Panc1 (cell line): ENCODE measurements at regions not wholly inside any gene's neighbourhood (a gene's known extent, or its start where the extent isn't known, plus 50 kb on each side); places are given as distances from the start of the nearest gene placed in this dataset.

Source experiments
- TF ChIP-seq, protein P1 (sequence below), 2 experiments: IDR thresholded peaks; 2 replicates each; pipeline ENCODE4 v1.6.1; 2011 to 2012; ENCODE audit warnings: low read depth in 2 of 2, control low read depth in 1 of 2, low read length in 1 of 2, mild to moderate bottlenecking in 1 of 2, moderate library complexity in 1 of 2; ENCODE audit not compliant: insufficient read depth in 1 of 2
- TF ChIP-seq, protein P2 (sequence below): fragments of 450-650 bp; IDR thresholded peaks from 2 replicates; pipeline ENCODE4 v1.5.1; 2017; ENCODE audit warnings: mild to moderate bottlenecking

DNA sequence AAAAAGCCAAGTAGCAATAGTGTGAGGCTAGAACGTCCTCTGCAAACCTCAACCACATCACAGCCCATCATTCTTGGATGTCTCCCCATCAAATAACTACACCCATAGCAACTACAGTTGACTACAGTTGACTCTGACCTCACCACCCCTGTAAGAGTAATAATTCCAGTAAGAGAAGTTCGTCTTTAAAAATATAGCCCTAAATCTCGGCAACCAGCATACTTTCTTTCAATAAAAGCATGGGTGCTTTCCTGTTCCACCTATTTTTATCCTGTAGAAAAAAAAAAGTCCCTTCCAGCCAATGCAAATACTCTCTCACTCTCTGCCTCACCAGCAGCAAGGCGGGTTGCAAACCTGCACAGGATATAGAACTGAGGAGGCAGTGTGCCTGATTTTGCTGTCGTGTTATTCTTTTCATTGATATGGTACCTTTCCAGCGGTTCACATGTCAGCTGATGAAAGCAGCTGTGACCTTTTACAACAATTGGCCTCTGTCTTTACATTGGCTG is 187.5 kb upstream of the NFE2L3 start:
- TF ChIP-seq, protein P1, sequence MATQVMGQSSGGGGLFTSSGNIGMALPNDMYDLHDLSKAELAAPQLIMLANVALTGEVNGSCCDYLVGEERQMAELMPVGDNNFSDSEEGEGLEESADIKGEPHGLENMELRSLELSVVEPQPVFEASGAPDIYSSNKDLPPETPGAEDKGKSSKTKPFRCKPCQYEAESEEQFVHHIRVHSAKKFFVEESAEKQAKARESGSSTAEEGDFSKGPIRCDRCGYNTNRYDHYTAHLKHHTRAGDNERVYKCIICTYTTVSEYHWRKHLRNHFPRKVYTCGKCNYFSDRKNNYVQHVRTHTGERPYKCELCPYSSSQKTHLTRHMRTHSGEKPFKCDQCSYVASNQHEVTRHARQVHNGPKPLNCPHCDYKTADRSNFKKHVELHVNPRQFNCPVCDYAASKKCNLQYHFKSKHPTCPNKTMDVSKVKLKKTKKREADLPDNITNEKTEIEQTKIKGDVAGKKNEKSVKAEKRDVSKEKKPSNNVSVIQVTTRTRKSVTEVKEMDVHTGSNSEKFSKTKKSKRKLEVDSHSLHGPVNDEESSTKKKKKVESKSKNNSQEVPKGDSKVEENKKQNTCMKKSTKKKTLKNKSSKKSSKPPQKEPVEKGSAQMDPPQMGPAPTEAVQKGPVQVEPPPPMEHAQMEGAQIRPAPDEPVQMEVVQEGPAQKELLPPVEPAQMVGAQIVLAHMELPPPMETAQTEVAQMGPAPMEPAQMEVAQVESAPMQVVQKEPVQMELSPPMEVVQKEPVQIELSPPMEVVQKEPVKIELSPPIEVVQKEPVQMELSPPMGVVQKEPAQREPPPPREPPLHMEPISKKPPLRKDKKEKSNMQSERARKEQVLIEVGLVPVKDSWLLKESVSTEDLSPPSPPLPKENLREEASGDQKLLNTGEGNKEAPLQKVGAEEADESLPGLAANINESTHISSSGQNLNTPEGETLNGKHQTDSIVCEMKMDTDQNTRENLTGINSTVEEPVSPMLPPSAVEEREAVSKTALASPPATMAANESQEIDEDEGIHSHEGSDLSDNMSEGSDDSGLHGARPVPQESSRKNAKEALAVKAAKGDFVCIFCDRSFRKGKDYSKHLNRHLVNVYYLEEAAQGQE (IDR thresholded peaks at IDR 0.05; ENCODE audit: insufficient read depth in 1 of 2, low read depth in 2 of 2, low read length in 1 of 2): no peak
- TF ChIP-seq, protein P2, sequence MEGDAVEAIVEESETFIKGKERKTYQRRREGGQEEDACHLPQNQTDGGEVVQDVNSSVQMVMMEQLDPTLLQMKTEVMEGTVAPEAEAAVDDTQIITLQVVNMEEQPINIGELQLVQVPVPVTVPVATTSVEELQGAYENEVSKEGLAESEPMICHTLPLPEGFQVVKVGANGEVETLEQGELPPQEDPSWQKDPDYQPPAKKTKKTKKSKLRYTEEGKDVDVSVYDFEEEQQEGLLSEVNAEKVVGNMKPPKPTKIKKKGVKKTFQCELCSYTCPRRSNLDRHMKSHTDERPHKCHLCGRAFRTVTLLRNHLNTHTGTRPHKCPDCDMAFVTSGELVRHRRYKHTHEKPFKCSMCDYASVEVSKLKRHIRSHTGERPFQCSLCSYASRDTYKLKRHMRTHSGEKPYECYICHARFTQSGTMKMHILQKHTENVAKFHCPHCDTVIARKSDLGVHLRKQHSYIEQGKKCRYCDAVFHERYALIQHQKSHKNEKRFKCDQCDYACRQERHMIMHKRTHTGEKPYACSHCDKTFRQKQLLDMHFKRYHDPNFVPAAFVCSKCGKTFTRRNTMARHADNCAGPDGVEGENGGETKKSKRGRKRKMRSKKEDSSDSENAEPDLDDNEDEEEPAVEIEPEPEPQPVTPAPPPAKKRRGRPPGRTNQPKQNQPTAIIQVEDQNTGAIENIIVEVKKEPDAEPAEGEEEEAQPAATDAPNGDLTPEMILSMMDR: no peak
